HG02852 (cell line): ENCODE measurements at regions not wholly inside any gene's neighbourhood (a gene's known extent, or its start where the extent isn't known, plus 50 kb on each side); places are given as distances from the start of the nearest gene placed in this dataset.
A peak's percentile ranks its signal among the peaks of the same experiment; 100 is the strongest.
"Not testable (repeated sequence)": the region's sequence is repeated elsewhere in the genome, so short reads cannot be mapped to it uniquely, and the experiment has no call there.

Source experiments
- ATAC-seq: cut with Tn5 transposase; IDR thresholded peaks from one replicate; pipeline ENCODE4 v1.9.1; 2021; ENCODE audit warnings: mild to moderate bottlenecking, moderate library complexity; ENCODE audit not compliant: unreplicated experiment

DNA sequence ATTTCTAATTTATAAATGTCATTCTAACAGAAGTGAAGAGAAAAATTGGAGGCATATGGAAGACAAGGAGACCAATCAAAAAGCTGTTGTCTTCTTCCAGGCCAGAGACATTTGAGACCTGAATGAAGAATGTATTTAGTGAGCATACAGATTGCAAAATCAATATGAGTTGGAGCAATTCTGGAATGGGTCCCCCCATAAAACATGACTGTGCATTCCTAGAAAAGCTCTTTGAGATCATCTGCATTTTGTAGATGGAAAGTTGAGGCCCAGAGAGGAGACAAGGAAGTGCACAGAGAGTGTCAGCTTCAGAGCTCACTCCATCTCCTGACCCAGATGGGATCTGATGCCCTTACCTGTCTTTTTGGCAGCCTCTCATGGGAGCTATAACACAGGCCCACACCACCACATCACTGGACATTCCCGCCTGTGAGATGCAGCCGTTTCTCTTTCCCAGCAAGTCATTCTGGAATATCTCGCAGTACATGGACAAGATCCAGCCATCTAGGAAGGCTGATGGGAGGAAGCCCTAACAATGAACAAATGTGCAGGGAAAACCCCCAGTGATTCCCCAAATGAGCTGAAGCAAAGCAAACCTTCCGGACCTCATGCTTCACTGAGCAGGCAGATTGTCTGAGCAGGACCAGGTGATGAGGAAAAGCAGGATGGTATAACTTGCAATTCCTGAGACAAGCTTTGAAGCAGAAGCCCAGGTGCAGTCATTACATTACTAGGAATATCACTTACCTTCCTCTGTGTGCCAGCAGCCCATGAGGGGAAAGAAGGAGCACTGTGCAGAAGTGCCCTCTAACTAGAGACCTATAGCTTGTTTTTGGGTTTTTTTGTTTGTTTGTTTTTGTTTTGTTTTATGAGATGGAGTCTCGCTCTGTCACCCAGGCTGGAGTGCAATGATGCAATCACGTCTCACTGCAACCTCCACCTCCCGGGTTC is 445.6 kb downstream of the PLPP3 start:
- peak; percentile 60 for ATAC-seq

DNA sequence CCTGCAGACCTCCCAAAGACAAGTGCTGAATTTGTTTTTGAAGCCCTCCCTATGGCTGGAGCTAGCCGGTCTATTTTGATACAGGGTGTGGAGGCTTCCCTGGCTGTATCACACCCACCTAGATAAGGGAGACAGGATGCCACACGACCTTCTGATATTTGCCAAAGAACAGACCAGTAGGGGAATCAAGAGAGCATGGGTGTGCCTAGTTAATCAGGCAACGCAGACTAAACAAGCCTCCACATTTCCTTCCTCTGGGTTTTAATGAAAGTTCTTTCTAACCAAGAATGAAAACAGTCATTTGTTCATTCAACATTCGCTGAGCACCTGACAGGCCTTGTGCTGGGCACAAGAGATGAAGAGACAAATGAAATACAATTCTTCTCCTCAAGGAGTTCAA is 446.8 kb downstream of the PLPP3 start:
- ATAC-seq = no peak

DNA sequence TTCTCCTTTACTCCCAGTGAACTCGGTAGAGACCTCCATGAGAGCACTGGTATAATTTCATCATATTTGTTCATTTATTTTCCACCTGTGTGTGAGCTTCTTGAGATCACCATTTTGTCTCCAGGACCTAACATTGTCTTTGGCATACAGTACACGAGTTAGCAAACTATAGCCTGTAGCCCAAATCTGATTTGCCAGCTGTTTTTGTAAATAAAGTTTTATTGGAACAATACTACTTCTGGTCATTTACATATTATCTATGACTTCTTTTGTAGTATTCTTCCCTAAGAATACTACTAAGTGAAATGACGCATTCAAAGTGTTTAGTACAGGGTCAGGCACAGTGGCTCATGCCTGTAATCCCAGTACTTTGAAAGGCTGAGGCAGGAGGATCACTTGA is 449.5 kb downstream of the PLPP3 start:
- ATAC-seq = no peak

DNA sequence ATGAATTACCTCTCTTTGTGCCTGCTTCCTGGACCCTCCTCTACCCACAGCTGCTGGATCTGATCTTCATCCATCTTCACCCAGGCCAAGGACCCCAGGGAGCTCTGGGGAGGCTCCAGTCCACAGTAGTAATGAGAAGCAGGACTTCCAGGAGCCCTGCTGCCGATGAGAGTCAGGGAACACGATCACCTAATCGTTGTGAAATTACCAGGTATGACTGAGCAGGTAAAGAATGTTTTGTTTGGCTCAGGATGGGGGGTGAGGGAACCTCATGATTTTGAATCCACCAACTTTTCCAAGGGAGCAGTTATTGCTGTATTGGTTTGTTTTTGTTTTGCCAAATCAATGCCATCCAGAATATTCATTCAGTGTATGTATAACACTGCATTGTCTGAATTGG is 454.0 kb downstream of the PLPP3 start:
- ATAC-seq = no peak

GRCh38 chr1:56123826-56124225 is 455.5 kb downstream of the PLPP3 start:
- no peak for ATAC-seq

DNA sequence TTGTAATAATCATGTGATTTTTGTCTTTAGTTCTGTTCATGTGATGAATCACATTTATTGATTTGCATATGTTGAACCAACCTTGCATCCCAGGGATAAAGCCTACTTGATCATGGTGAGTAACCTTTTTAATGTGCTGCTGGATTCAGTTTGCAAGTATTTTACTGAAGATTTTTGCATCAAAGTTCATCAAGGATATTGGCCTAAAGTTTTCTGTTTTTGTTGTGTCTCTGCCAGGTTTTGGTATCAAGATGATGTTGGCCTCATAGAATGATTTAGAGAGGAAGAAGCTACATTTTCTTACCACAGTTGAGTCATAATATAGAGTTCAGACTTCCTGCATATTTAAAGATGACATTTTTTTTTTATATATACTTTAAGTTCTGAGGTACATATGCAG is 455.9 kb downstream of the PLPP3 start:
- no peak for ATAC-seq

DNA sequence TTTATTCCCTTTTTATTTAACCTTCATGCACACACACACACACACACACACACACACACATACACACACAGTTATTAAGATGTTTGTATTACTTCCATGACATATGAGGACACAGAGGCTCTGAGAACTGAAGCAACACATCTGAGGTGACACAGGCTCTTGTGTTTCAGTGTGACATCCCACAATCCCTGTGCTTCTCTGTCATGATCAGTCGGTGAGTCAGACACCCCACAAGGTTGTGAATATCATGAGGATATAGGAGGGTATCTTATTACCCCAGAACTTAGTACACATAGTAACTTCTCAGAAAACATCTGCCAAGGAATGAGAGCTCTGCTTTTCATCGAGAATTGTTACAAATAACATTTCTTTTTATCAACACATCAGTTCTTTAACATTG is 459.3 kb downstream of the PLPP3 start:
- no peak for ATAC-seq

GRCh38 chr1:56118676-56119075 is 460.7 kb downstream of the PLPP3 start:
- ATAC-seq = not testable (repeated sequence)

- ATAC-seq = no peak
Observed at GRCh38 chr1:56115701-56116100, 463.7 kb downstream of the PLPP3 start.

DNA sequence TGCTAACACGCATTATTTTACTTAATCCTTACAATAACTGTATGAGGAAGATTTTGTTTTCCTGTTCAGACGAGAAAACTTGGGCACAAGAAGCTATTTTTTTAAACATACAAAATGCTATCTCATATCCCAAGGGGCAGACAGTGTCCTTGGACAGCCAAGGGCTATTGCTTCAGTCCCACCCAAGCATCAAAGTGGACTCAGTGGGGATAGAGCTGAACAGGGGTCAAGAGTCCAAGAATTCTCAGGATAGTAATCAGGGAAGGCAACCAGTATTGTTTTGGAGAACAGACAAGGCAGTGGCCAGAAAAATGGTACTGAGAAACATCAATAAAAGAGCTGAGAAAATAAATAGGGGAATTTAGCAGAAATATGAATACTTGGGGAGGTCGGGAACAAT is 465.7 kb downstream of the PLPP3 start:
- no peak for ATAC-seq

DNA sequence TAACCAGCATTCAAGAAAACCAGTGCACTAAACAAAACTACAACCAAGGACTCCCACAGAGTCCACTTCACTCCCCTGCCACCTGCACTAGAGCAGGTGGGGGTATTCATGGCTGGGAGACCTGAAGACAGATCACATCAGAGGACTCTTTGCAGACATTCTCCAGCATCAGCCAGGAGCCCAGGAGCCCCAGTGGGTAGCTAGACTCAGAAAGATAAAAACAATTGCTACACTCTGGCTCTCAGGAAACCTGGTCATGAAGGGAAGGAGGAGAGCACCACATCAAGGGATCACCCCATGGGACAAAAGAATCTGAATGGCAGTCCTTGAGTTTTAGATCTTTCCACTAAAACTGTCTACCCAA is 472.1 kb downstream of the PLPP3 start:
- no peak for ATAC-seq

DNA sequence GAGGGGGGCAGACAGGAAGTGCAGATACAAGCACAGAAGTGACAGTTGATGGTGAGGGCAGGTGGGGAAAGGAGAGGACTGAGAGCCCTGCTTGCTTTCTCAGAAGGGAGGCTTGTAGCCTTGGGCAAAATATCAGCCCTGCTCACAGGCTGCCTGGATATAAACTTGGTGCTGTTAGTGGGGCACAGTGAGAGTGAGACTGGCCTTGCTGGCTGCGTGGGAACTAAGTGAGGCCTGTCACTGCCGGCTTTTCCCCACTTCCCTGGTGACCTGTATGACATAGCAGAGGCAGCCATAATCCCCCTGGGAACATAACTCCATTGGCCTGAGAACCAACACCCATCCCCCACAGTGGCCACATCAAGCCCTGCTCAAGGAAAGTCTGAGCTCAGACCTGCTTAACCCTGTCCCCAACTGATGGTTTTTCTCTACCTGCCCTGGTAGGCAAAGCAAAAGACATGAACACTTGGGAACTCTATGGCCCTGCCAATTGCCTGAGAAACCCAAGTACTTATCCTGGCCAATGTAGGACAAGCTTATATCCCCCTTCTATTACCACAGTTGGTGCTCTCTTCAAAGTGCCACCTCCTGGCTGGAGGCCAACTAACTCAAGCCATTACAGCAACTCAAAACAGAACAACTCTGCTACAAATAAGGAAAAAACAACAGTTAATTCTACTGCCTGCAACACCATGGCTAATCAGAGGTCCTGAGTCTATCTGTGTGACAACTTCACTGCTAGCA is 472.7 kb downstream of the PLPP3 start:
- ATAC-seq = no peak

DNA sequence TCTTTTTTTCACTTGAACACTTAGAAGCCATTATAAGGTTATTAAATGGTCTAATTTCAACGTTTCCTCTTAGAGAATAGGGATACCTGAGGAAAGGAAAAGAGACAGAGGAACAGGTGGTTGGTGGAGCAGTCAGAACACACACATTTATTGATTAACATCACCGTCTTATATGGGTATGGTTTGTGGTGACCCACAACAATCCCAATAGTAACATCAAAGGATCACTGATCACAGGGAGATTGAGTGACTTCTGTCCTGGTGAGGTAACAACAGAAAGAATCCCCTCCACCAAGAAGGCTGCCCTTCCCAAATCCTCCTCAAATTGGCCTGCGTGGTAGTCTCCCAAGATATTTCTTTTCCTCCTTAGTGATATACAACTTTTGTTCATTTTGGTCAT is 474.0 kb downstream of the PLPP3 start:
- ATAC-seq = no peak

GRCh38 chr1:56099766-56100265 is 479.5 kb downstream of the PLPP3 start:
- no peak for ATAC-seq

- no peak for ATAC-seq
Observed at GRCh38 chr1:56098946-56099345, 480.4 kb downstream of the PLPP3 start.

GRCh38 chr1:56097713-56098112 is 481.6 kb downstream of the PLPP3 start:
- no peak for ATAC-seq

- no peak for ATAC-seq
Observed at GRCh38 chr1:56095696-56096665, 483.4 kb downstream of the PLPP3 start.

DNA sequence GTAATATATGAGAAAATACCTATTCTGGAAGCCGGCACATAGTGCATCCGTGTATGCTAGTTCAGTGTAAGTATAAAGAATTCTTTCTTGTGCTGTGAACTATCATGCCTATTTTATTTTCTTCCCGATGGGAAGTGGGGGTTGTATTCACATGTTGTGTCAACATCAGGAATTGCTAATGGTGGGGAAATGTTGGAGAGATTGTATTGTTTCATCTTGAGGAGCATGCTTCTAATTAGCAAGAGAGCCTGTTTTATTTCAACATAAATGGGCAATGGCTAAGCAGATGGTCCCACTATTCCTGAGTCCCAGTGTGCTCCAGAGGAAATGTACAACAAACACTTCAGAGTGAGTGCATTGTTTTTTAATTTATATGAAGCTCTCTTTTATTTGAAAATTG is 485.2 kb downstream of the PLPP3 start:
- no peak for ATAC-seq

DNA sequence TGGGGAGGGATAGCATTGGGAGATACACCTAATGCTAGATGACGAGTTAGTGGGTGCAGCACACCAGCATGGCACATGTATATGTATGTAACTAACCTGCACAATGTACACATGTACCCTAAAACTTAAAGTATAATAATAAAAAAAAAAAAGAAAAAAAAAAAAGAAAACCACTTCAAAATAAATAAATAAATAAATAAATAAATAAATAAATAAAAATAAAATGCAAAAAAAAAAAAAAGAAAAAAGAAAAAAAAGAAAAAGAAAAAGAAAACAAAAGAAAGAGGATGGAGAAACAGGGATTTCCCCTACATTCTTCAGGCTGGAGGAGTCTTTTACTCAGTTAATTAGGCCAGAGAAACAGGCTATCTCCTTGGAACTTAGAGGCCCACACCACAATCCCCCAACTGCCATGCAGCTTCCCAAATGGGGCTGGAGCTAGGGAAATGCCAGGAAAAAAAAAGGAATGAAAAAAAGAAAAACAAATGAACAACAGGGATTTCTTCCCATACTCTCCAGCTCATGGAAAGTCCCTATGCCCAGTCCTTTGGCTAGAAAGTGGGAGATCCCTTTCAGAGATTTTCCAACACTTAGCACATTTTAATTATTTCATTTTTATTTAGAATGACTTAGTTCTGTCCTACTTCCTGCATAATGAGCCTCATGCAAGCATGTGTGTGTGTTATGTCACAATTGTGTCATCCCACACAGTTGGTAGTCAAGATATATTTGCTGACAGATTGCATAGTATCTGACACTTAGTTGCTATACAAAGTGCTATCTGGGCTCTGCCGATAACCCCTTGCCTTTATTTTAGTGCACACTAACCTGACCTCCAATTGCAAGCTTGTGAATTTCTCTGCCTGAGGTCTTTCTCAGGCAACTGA is 486.4 kb downstream of the PLPP3 start:
- no peak for ATAC-seq

GRCh38 chr1:56089826-56090225 is 489.5 kb downstream of the PLPP3 start:
- ATAC-seq = not testable (repeated sequence)
